NCI-H2107 (cell line): ENCODE measurements at regions not wholly inside any gene's neighbourhood (a gene's known extent, or its start where the extent isn't known, plus 50 kb on each side); places are given as distances from the start of the nearest gene placed in this dataset.

Source experiments
- DNase-seq: peaks from one replicate; lab custom pipeline; 2025; lab: John Stamatoyannopoulos, UW

GRCh38 chr4:164501074-164501473 lies 252.9 kb upstream of the SMIM31 start:
- no peak for DNase-seq

DNA sequence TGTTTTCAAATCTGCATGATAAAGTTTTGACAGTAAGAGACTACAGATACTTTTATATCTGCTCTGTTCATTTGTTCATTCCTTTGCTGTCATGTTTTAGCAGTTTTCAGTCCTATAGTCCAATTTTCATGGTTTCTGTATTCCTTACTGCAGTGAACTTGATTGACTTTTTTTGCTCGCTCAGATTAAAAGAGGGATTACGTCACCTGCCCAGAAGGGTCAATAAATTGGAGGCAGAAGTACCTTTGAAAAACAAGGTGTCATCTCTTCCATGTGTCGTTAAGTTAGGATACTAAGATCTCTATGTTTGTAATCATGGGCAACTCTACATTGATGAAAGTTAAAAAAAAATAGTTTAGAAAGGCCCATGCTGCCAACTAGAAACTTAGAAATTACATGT lies 250.1 kb upstream of the SMIM31 start:
- DNase-seq, result no peak

DNA sequence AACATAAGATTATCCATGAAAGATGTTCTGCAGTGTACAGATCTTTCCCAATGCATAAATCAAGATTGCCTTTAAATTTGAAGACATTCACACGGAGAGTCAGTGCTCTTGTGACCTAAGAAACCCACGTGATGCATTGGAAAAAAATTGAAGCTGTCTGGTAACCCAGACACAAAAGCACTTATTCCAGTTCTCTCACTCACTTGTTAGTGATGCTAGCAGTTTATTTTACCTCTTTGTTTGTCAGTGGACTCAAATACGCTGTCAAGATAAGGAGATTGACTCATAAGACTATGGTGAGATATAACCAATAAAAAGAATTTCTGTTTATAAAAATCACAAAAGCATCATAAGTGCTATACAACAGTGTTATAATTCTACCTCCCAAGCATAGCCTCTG lies 245.8 kb upstream of the SMIM31 start:
- no peak for DNase-seq

- DNase-seq, result no peak
Measured at GRCh38 chr4:164508771-164509170, 245.2 kb upstream of the SMIM31 start.

DNA sequence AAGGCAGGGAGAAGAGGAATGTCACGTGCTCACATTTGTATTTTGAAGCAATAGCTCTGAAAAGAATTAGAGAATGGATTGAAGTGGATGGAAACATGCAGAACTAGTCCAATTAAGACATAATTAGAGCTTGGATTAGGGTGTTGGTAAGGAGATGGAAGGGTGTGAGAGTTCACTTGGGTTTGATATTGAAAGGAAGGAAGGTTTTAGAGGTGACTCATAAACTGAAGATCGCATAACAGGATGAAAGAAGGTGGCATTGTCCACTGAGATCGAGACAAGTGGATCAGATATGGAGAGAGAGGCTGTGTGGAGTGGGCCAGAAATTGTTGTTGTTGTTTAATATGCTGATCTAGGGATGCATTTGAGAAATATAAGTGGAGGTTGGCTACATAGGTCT lies 244.0 kb upstream of the SMIM31 start:
- DNase-seq, result no peak

- DNase-seq, result no peak
Measured at GRCh38 chr4:164512124-164512523, 241.8 kb upstream of the SMIM31 start.

- DNase-seq, result no peak
Measured at GRCh38 chr4:164514765-164515164, 239.2 kb upstream of the SMIM31 start.

- DNase-seq, result no peak
Measured at GRCh38 chr4:164524789-164525188, 229.1 kb upstream of the SMIM31 start.

- no peak for DNase-seq
Measured at GRCh38 chr4:164526933-164527583, 226.9 kb upstream of the SMIM31 start.

DNA sequence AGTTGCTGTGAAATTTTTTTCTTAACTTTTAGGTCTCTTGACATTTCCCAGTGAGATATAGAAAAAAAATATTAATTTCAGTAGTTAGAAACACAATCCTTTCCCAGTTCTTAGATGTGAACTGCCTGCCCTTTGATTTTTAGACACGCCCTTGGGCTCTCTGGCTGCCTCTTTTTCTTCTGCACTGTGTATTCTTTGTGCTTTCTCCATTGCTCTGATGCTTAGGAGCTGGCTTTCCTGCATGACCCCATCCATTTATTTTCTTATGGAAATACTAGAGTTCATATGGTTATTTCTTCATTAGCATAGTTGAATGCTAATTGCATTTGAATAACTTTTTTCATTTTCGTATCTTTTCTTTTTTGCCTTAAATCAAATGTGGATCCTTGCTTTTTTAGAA lies 224.9 kb upstream of the SMIM31 start:
- no peak for DNase-seq

DNA sequence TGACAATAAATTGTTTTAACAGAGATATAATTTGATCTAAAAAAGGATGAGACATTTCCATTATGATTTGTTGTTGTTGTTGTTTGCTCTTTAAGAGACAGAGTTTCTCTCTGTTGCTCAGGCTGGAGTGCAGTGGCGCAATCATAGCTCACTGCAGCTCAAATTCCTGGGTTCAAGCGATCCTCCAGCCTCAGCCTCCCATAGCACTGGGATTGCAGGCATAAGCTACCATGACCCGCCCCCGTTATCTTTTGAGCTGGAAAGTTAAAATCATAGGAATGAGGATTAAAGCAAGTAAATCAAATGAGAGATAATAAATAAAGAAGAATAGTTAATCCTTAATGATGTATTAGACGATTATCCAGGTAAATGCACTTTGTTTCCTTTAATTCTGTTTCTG lies 224.4 kb upstream of the SMIM31 start:
- no peak for DNase-seq

DNA sequence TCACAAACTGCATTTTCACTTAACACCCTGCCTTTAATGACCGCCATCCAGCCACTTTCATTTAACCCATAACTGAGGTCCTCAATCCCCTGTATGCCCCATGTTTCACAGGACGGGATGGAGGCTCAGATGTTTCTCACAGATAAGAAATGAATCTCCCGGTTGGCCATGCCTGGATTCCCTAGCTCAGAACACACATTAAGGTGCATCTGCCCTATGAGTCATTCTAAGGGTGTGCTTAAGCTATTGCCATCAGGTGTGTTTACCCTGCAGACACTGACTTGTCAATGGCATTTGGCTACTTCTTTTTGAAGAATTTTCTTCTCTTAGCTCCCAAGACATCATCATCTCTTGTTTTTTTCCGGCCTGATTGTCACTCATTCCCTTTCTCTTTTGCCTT lies 222.6 kb upstream of the SMIM31 start:
- no peak for DNase-seq

- DNase-seq, result no peak
Measured at GRCh38 chr4:164536814-164537213, 217.1 kb upstream of the SMIM31 start.

DNA sequence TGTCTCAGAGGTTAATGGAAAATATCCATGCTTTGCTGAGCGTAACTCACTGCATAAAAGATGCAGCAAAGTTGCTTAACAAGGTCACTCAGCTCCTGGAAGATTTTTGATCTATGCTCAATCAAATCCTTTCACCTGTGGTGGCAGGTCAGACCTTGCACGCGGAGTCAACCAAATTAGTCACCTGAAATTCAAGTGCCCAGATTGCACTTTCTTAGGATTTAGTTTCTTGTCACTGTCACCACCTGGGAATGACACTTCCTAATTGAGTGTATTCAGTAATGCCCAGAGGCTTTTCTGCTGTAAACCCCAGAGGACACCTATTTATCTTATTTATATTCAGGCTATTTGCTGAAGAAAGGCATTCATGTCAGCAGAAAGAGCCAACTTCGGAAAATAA lies 215.8 kb upstream of the SMIM31 start:
- no peak for DNase-seq

GRCh38 chr4:164540987-164541386 lies 212.9 kb upstream of the SMIM31 start:
- no peak for DNase-seq

- no peak for DNase-seq
Measured at GRCh38 chr4:164542431-164542830, 211.5 kb upstream of the SMIM31 start.

DNA sequence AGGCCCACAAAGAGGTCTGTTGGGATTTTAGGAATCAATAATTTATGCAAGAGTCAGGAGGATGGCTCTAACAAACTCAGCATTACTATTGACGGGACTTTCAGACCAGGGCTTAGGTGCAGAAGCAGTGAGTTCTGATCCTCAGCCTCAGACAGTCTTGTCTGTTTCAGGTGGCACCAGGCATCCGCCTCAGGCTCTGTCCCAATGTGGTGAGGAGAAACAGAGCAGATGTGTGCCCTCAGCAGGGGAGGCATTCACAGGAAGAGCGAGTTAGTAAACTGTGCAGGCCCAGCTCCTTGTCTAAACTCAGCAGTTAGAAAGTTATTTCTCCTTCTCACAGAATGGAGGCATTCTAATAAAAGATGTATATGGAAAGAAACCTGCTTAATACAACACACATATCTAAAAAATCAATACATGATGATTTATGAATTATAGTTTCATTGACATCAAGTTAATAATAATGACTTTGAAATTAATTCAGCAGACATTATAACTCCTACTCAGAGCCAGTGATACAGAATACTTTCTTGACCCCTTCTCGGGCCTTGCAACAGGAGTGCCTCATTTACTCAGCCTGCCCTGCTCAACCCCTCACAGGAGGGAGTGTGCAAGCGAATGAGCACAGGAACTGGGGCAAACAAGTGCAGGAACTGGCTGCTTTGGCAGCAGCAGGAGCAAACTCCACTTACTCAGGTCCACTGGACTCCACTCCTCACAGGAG lies 202.8 kb upstream of the SMIM31 start:
- DNase-seq, result no peak

DNA sequence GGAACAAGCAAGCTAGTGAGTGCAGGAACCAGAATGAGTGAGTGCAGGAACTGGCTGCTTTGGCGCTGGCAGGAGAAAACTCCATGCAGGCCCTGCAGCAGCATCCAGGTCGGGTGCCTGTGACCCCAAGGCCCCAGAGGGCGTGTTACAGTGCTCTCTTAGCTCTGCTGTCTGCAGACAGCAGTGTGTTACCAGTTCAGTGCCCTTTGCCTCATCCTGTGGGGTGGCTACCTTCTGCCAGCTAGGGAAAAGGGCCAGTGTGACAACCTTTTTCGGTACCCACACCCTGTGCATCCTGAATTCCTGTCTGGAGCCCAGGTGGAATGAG lies 202.3 kb upstream of the SMIM31 start:
- no peak for DNase-seq

DNA sequence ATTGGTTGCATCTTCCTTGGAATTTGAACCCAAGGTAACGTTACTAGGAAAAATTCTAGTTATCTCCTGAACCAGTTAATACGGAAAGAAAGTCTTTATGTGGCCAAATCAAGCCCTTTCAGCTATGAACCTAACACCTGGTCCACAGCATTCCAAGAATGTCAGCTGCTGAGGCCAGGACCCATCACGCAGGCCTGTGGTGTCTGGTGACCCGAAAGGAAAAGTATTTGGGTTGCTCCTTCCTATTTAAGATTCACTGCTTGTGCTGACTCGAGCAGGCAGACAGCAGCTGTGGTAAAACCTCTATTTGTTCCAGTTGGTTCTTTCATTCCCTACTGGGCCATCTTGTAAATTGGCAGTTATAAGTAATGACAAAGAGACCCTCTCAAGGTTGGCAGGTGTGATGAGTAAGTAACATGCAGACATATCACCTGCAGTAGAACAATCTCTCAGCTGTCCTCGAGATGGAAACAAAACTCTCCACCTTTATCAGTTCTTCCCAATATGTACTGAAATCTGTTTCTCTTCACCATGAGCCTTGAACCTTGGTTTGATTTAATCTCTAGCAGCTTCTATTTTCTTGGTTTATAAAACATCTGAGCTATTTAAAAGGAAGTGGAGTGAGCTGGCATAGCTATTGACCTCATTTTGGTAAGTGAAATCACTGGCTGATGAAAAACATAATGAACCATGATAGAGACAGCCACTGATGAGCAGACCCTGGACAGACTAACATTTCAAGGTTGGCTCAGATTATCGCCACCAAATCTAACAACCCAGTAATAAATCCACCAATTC lies 182.1 kb upstream of the SMIM31 start:
- no peak for DNase-seq

DNA sequence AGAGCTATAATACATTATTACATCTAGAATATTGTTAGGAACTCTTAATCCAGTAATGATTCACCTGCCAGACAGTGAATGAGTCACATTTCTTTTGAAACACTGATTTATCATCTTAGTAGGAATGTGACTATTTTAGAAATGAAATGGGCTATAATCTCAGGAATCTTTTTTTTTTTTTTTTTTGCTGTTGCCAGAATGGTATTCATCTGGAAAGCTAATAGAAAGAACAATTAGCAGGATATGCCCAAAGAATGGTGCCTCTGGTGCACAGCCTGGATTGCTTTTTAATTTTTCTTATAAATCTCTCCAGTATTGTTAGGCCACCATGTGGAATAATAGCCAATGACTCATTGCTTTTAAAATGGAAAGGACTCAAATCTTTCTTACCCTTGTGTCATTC lies 181.1 kb upstream of the SMIM31 start:
- no peak for DNase-seq

DNA sequence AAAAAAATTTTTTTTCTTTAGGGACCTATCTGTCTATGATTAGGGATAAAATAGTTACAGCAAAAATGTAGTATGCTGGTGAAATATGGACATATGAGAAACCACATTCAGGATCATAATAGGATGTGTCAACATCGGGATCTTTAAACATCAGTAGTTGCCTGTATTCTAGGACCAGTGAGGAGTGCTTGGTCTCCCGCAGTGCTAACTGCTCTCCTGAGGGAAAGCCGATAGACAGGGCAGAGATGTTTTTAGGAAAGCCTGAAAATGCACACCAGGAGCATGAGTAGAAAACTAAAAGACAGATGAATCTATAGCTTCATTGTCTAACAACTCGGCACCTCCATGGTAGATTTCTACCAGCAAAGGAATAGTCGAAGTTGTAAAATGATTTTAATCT lies 178.1 kb upstream of the SMIM31 start:
- DNase-seq, result no peak

GRCh38 chr4:164579270-164579942 lies 174.5 kb upstream of the SMIM31 start:
- DNase-seq, result no peak

DNA sequence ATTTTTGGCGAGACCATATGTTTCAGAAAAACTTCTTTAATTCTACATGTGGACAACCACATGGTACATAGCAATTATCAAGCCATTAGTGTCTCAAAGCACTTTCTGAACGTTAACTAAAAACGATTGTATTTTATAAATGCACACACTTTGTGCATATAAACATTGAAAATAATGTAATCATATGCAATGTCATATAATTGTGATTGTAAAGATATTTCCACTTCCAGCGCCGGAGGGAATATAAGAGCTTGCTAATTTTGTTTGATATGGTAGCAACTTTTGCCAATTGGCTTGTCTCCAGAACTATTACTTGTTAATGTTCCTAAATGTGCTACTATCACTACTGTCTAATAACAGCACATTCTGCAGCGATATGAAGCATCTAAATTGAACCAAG lies 162.3 kb upstream of the SMIM31 start:
- no peak for DNase-seq
